Nephron (organoid): ENCODE measurements at regions not wholly inside any gene's neighbourhood (a gene's known extent, or its start where the extent isn't known, plus 50 kb on each side); places are given as distances from the start of the nearest gene placed in this dataset.

Experiments used
- H3K27ac Mint-ChIP-seq, 3 experiments: 2 replicates each; pipeline ENCODE4 v1.8.0; 2020; ENCODE audit warnings: mixed read lengths in 3 of 3, mild to moderate bottlenecking in 2 of 3, moderate library complexity in 1 of 3
- H3K27me3 Mint-ChIP-seq: 2 replicates; pipeline ENCODE4 v1.8.0; 2021; ENCODE audit warnings: low read depth, mild to moderate bottlenecking, moderate library complexity, mixed read lengths
- H3K36me3 Mint-ChIP-seq: 2 replicates; pipeline ENCODE4 v1.8.0; 2020; ENCODE audit warnings: low read depth, mixed read lengths
- H3K4me1 Mint-ChIP-seq: 2 replicates; pipeline ENCODE4 v1.8.0; 2020; ENCODE audit warnings: mixed read lengths
- H3K4me3 Mint-ChIP-seq, 3 experiments: 2 replicates each; pipeline ENCODE4 v1.8.0; 2020; ENCODE audit warnings: mild to moderate bottlenecking in 3 of 3, mixed read lengths in 3 of 3, moderate library complexity in 2 of 3
- H3K9me3 Mint-ChIP-seq: 2 replicates; pipeline ENCODE4 v1.8.0; 2020; ENCODE audit warnings: mixed read lengths
- TF ChIP-seq, protein P1 (sequence below), 3 experiments: fragments of 200-600 bp; sonication (generic); IDR thresholded peaks; one replicate each; pipeline ENCODE4 v1.5.0; 2021; ENCODE audit warnings: antibody characterized with exemption in 3 of 3; ENCODE audit not compliant: unreplicated experiment in 3 of 3

DNA sequence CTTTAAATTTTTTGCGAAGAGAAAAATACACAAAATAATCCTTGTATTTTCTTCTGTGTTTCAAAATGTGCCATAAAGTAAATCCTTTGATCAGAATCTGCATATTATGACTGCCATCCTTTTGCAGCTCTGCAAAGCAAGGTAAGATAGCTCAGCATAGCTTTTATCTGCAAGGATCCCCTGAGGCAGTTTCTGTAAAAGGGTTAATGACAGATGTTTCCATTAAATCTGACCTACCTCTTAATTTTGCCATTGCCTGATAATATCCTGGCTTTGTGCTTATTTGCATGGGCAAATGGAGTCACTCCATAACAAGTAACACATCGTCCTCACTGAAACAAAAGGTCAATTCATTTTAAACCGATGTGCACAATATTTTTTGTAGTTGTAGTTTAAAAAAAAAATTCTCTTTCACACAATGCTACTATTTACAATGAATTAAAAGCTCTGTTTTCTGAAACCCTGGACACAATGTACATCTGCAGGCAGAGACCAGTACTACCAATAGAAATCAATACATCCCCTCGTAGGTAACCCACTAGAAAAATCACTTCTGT lies 108.5 kb upstream of the SOX5 start:
- H3K36me3 Mint-ChIP-seq, result no peaks in the 10 kb centered on the region
- no peak overlapping the region for H3K27ac Mint-ChIP-seq
- no peaks in the 10 kb centered on the region for H3K27me3 Mint-ChIP-seq
- H3K4me3 Mint-ChIP-seq, result no peak overlapping the region
- H3K4me1 Mint-ChIP-seq, result no peaks in the 10 kb centered on the region
- no peaks in the 10 kb centered on the region for H3K9me3 Mint-ChIP-seq
- TF ChIP-seq, protein P1, sequence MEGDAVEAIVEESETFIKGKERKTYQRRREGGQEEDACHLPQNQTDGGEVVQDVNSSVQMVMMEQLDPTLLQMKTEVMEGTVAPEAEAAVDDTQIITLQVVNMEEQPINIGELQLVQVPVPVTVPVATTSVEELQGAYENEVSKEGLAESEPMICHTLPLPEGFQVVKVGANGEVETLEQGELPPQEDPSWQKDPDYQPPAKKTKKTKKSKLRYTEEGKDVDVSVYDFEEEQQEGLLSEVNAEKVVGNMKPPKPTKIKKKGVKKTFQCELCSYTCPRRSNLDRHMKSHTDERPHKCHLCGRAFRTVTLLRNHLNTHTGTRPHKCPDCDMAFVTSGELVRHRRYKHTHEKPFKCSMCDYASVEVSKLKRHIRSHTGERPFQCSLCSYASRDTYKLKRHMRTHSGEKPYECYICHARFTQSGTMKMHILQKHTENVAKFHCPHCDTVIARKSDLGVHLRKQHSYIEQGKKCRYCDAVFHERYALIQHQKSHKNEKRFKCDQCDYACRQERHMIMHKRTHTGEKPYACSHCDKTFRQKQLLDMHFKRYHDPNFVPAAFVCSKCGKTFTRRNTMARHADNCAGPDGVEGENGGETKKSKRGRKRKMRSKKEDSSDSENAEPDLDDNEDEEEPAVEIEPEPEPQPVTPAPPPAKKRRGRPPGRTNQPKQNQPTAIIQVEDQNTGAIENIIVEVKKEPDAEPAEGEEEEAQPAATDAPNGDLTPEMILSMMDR (IDR thresholded peaks at IDR 0.05; ENCODE audit: unreplicated experiment in 3 of 3), result no peak

DNA sequence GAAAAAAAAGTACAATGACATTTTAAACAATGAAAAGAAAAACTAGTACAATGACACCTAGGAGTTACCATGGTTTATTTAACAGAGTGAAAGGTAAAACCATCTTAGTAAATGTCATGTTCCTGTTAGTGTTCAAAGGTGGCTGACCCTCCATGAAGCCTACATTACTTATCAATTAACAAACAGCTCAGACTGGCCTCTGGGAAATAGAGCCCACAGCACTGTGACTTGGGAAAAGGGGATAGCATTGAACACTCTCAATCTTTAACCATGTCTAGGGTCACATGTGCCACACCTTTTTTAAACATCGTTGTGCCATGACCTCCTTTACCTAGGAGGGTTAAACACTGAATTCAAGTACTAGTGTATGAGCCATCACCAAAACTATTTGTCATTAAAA lies 106.3 kb upstream of the SOX5 start:
- no peak overlapping the region for H3K27ac Mint-ChIP-seq
- H3K27me3 Mint-ChIP-seq, result no peaks in the 10 kb centered on the region
- H3K36me3 Mint-ChIP-seq, result no peaks in the 10 kb centered on the region
- H3K4me3 Mint-ChIP-seq, result no peak overlapping the region
- no peaks in the 10 kb centered on the region for H3K9me3 Mint-ChIP-seq
- TF ChIP-seq, protein P1 (IDR thresholded peaks at IDR 0.05; ENCODE audit: unreplicated experiment in 3 of 3), result no peak
- no peaks in the 10 kb centered on the region for H3K4me1 Mint-ChIP-seq

DNA sequence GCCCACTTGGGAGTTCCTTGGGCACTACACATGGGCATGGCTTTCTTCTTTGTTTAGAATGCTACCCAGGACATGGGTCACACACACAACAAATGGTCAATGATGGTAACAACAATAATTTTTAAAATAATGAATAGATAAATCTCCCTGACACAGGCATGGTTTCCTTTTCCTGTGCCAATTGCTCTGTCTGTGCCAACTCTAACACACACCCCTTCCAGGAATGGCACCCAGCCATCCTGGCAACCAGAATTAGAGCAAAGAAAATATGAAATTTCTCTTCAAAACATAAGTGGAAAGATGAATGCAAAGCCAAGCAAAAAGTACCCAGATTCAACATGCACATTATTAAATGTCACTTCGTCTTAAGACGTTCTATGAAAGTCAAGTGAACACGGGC lies 104.9 kb upstream of the SOX5 start:
- TF ChIP-seq, protein P1 (IDR thresholded peaks at IDR 0.05; ENCODE audit: unreplicated experiment in 3 of 3), result no peak
- Mint-ChIP-seq H3K27me3 (no peaks in the 10 kb centered on the region), H3K27ac (no peak overlapping the region), H3K4me1 (no peaks in the 10 kb centered on the region), H3K4me3 (no peak overlapping the region), H3K36me3 (no peaks in the 10 kb centered on the region), H3K9me3 (no peaks in the 10 kb centered on the region)

DNA sequence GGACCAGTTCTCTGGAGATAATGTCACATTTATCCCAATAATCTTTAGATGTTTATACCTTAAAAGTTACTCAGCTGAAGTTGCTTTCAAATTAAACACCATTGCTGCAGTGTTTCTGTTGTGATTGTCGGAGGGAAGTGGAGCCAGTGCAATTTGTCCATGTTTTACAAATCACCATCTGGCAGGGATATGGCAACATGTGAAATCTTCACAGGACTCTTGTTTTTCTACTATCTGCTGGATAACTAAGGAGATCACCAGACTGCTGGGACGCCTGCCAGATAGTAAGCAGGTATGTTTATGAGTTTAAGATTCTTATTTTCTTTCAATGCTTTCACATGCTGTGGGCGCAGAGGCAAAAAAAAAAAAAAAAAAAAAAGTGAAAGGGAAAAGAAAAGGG lies 100.3 kb upstream of the SOX5 start:
- H3K4me3 Mint-ChIP-seq, result no peak overlapping the region
- H3K27me3 Mint-ChIP-seq, result no peaks in the 10 kb centered on the region
- H3K36me3 Mint-ChIP-seq, result peaks cover 7% of the 10 kb centered on the region
- H3K27ac Mint-ChIP-seq, result no peak overlapping the region
- H3K9me3 Mint-ChIP-seq, result peaks cover 7% of the 10 kb centered on the region
- peaks cover 6% of the 10 kb centered on the region for H3K4me1 Mint-ChIP-seq
- TF ChIP-seq, protein P1 (IDR thresholded peaks at IDR 0.05; ENCODE audit: unreplicated experiment in 3 of 3), result no peak

DNA sequence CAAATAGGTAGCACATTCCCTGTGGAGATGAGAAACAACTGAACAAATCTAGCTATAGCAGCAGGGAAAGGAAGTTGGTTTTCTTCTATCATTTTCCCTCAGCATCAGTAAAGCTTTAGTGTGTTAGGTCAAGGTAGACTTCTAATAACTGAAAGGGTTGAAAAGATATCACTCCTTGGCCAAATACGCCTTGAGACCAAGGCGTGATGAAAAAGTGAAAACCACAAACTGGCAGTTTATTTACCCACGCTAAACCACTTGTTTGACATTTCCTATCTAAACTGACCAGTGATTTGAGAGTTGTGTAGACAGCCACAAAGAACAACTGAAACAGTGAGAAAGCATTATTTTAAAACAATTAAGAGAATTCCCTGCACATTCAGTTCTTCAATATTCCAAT lies 99.6 kb upstream of the SOX5 start:
- no peak overlapping the region for H3K27ac Mint-ChIP-seq
- peaks cover 7% of the 10 kb centered on the region for H3K9me3 Mint-ChIP-seq
- no peak overlapping the region for H3K4me3 Mint-ChIP-seq
- H3K4me1 Mint-ChIP-seq, result peaks cover 6% of the 10 kb centered on the region
- peaks cover 7% of the 10 kb centered on the region for H3K36me3 Mint-ChIP-seq
- TF ChIP-seq, protein P1 (IDR thresholded peaks at IDR 0.05; ENCODE audit: unreplicated experiment in 3 of 3), result no peak
- H3K27me3 Mint-ChIP-seq, result no peaks in the 10 kb centered on the region

DNA sequence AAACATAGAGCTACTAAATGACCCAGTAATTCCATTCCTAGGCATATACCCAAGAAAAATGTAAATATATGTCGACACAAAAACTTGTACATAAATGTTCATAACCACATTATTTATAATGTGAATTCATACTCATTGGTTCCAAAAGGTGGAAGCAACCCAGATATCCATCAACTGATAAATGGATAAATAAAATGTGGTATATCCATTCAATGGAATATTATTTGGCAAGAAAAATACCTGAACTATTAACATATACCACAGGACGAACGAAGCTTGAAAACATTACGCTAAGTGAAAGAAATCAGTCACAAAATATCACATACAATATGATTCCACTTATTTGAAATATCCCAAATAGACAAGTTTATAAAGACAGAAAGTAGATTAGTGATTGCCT lies 99.0 kb upstream of the SOX5 start:
- H3K9me3 Mint-ChIP-seq, result peaks cover 7% of the 10 kb centered on the region
- peaks cover 6% of the 10 kb centered on the region for H3K4me1 Mint-ChIP-seq
- H3K36me3 Mint-ChIP-seq, result peaks cover 7% of the 10 kb centered on the region
- H3K4me3 Mint-ChIP-seq, result no peak overlapping the region
- H3K27me3 Mint-ChIP-seq, result no peaks in the 10 kb centered on the region
- TF ChIP-seq, protein P1 (IDR thresholded peaks at IDR 0.05; ENCODE audit: unreplicated experiment in 3 of 3), result no peak
- no peak overlapping the region for H3K27ac Mint-ChIP-seq
